Activated CD8-positive, alpha-beta memory T cell treated with anti-CD3 and anti-CD28 coated beads for 1 hour (primary cell): ENCODE measurements at regions not wholly inside any gene's neighbourhood (a gene's known extent, or its start where the extent isn't known, plus 50 kb on each side); places are given as distances from the start of the nearest gene placed in this dataset.
"Not testable (repeated sequence)": the region's sequence is repeated elsewhere in the genome, so short reads cannot be mapped to it uniquely, and the experiment has no call there.

Source experiments
- DNase-seq, 2 donors: peaks; one replicate each; pipeline ENCODE4 v3.0.0-alpha.2; 2020; ENCODE audit warnings: low read depth in 1 of 2; ENCODE audit errors: extremely low read depth in 1 of 2

DNA sequence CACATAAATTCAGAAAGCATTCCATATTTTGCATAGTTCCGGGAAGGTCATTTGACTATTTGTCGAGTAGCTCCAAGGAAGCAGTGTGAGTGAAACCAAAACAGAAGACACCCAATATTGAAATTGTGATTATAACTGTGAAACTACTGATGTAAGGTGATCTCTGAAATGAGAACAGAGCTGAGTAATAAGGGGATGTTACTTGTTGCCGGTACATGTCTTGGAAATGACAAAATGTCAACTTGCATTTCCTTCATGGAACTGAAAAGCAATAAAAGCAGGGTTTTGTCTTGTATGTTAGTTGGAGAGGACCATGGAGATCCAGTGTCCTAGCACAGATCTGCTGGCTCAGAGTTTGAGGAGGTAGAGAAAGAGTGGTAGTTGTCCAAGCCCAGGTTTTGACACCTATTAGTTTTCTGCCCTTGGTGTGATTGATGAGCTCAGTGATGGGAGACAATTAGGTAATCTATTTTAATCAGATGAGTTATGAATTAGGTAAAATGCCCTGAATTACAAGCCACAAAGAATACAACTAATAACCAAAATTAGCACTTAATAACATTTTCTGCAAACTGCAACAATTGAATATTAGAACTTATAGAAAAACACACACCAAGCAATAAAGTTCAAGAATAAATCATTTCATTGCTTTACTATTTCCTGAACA, 58.7 kb upstream of the ZNF519 start:
- DNase-seq: not testable (repeated sequence)

DNA sequence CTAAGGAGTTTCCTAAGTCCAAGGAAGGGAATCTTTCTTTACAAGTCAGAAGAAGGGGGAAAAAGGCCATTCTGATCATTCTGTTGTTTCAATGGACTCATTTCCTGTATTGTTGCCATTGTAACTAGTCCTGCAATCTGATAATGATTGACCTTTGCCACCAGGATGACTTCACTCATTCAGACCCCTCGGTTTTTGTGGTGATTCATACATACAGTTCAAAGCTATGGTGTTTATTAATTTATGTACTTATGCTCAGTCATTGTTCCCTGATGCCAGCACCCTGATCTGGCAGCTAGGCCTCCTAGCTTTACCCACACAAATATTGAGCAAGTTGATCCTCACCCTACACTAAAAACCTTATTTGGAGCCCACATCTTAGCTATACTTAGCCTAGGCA, 57.6 kb upstream of the ZNF519 start:
- no peak for DNase-seq

DNA sequence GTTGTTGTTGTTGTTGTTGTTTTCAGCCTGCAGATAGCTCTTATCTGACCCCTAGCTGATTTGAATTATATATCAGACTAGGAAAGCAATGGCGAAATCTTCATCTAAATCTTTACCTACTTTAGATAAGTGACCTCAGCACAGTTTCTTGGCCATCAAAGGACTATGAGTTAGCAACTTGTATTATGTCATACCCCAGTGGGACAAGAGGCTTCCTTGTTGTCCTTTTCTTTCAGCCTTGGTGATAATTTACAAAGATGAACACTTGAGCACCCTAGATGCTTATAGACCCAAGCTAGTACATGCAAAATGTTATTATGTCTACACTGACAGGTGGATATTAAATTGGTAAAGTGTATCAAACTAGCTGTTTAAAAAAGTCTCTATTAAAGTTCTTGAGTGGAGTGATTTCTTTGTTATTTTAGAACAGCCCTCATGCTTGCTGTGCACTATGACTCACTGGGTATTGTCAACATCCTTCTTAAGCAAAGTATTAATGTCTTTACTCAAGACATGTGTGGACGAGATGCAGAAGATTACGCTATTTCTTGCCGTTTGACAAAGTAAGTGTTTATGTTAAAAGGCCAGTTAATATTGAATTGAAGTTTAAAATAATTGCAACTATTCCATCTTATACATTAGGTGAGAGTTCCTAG, 56.6 kb upstream of the ZNF519 start:
- DNase-seq: not testable (repeated sequence)
